Lower leg skin (tissue), 4 donors: ENCODE measurements at regions not wholly inside any gene's neighbourhood (a gene's known extent, or its start where the extent isn't known, plus 50 kb on each side); places are given as distances from the start of the nearest gene placed in this dataset.

Experiments used
- DNase-seq, 2 donors: peaks; one replicate each; pipeline ENCODE4 v3.0.0-alpha.2; 2019; ENCODE audit warnings: low spot score in 2 of 2
- H3K4me3 ChIP-seq: fragments of 200-600 bp; sonication (generic); 2 replicates; pipeline ENCODE4 v1.5.1; 2017; ENCODE audit warnings: mild to moderate bottlenecking, low read depth; ENCODE audit not compliant: poor library complexity, severe bottlenecking
- POLR2A ChIP-seq, 2 donors: fragments of 450-650 bp; IDR thresholded peaks; one replicate each; pipeline ENCODE4 v1.6.1; 2016 to 2017; ENCODE audit warnings: antibody characterized with exemption in 2 of 2, mild to moderate bottlenecking in 1 of 2, moderate library complexity in 1 of 2
- WGBS, 2 donors: methylation state at CpG; one replicate each; pipeline ENCODE4 v1.1.5; 2018; 5-methylcytosine and 5-hydroxymethylcytosine counted together
- intact Hi-C: fragments of 100-400 bp; cut with DNase I; formaldehyde crosslinking; loops from one replicate; pipeline ENCODE4 v1.15.0; 2023; ENCODE audit warnings: low total_unique reads
- TF ChIP-seq, protein P1 (sequence below), 3 donors: fragments of 450-650 bp; IDR thresholded peaks; one replicate each; pipeline ENCODE4 v1.5.1; 2016; ENCODE audit warnings: antibody characterized with exemption in 3 of 3, mild to moderate bottlenecking in 3 of 3, moderate library complexity in 2 of 3

GRCh38 chr17:77001487-77001886 lies 133.3 kb downstream of the MGAT5B start:
- TF ChIP-seq, protein P1, sequence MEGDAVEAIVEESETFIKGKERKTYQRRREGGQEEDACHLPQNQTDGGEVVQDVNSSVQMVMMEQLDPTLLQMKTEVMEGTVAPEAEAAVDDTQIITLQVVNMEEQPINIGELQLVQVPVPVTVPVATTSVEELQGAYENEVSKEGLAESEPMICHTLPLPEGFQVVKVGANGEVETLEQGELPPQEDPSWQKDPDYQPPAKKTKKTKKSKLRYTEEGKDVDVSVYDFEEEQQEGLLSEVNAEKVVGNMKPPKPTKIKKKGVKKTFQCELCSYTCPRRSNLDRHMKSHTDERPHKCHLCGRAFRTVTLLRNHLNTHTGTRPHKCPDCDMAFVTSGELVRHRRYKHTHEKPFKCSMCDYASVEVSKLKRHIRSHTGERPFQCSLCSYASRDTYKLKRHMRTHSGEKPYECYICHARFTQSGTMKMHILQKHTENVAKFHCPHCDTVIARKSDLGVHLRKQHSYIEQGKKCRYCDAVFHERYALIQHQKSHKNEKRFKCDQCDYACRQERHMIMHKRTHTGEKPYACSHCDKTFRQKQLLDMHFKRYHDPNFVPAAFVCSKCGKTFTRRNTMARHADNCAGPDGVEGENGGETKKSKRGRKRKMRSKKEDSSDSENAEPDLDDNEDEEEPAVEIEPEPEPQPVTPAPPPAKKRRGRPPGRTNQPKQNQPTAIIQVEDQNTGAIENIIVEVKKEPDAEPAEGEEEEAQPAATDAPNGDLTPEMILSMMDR (IDR thresholded peaks at IDR 0.05), result no peak
- TF ChIP-seq POLR2A (IDR thresholded peaks at IDR 0.05), result no peak
- WGBS, 2 donors, result 88 to 93% methylated on average over 7 of the region's 7 CpGs
- no peak for DNase-seq
- intact Hi-C loops, result no loop called here
- no peak overlapping the region for H3K4me3 ChIP-seq

GRCh38 chr17:77002103-77003045 lies 134.2 kb downstream of the MGAT5B start:
- TF ChIP-seq, protein P1 (IDR thresholded peaks at IDR 0.05), result no peak
- no peak for TF ChIP-seq POLR2A (IDR thresholded peaks at IDR 0.05)

GRCh38 chr17:77003699-77004098 lies 135.5 kb downstream of the MGAT5B start:
- TF ChIP-seq, protein P1 (IDR thresholded peaks at IDR 0.05), result no peak
- TF ChIP-seq POLR2A (IDR thresholded peaks at IDR 0.05), result no peak
- WGBS, 2 donors, result 79 to 82% methylated on average over 2 of the region's 2 CpGs
- intact Hi-C loops, result no loop called here
- DNase-seq, result no peak
- H3K4me3 ChIP-seq, result no peak overlapping the region

More at GRCh38 chr17:77002103-77003045, 134.2 kb downstream of the MGAT5B start:
- H3K4me3 ChIP-seq, result no peak overlapping the region
- DNase-seq, result no peak
- WGBS, 2 donors, result 70 to 73% methylated on average over 23 of the region's 23 CpGs
- intact Hi-C loops, result no loop called here

DNA sequence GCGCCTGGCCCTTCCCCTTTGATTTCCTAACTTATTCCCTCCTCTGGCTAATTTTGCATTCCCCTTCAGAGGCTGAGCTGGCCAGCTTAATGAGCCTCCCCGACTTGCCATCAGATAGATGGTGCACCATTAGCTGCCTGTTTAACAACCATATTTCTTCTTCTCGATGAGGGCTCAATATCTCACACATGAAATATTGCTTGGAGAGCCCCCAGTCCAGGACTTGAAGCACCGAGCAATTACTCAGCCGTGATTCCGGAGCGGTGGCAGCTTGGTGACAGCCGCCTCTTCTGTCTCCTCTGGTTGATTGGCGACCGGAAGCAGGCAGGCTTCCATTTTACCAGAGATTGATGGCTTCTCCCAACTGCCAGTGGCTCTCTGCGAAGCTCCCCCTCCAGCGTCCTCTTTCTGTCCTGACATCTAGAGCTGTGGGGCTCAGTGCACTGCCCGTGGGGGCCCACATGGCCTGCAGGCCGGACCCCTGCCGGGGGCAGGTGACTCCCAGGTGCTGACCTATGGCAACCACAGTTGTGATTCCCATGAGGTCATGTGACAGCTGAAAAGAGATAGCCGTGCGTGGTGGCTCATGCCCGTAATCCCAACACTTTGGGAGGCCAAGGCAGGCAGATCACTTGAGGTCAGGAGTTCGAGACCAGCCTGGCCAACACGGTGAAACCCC lies 133.7 kb upstream of the SEC14L1 start:
- WGBS, 2 donors, result 38 to 59% methylated on average over 15 to 20 of the region's 20 CpGs
- TF ChIP-seq, protein P1 (IDR thresholded peaks at IDR 0.05), result no peak
- TF ChIP-seq POLR2A (IDR thresholded peaks at IDR 0.05), result no peak
- H3K4me3 ChIP-seq, result no peak overlapping the region
- intact Hi-C loops, result no loop called here
- DNase-seq, result no peak

GRCh38 chr17:77009877-77010276 lies 130.9 kb upstream of the SEC14L1 start:
- H3K4me3 ChIP-seq, result no peak overlapping the region
- 82 to 87% methylated on average over 2 of the region's 2 CpGs for WGBS, 2 donors
- DNase-seq, result no peak
- TF ChIP-seq, protein P1 (IDR thresholded peaks at IDR 0.05), result no peak
- TF ChIP-seq POLR2A (IDR thresholded peaks at IDR 0.05), result no peak
- intact Hi-C loops, result no loop called here
